OCI-LY3 (cell line): ENCODE measurements at regions not wholly inside any gene's neighbourhood (a gene's known extent, or its start where the extent isn't known, plus 50 kb on each side); places are given as distances from the start of the nearest gene placed in this dataset.

ENCODE experiments used
- CTCF ChIP-seq: fragments of 200-600, 300-600 bp; sonication (generic); IDR thresholded peaks from 2 replicates; pipeline ENCODE4 v1.5.1; 2014; ENCODE audit warnings: antibody characterized with exemption, low read length, low read depth
- EZH2phosphoT487 ChIP-seq: fragments of 200-600 bp; shearing (Covaris generic); IDR thresholded peaks from 2 replicates; pipeline ENCODE4 v1.6.1; 2018; ENCODE audit warnings: antibody characterized with exemption, mixed run types, low read depth

- TF ChIP-seq CTCF (no peak), EZH2phosphoT487 (no peak)
Measured at GRCh38 chr2:52498077-52498750, 1269.4 kb upstream of the CHAC2 start.
